BE2C (cell line): ENCODE measurements at regions not wholly inside any gene's neighbourhood (a gene's known extent, or its start where the extent isn't known, plus 50 kb on each side); places are given as distances from the start of the nearest gene placed in this dataset.

Experiments used
- DNase-seq: peaks from one replicate; pipeline ENCODE4 v3.0.0-alpha.2; 2020
- H3K27me3 ChIP-seq: fragments of 250-450 bp; sonication (Bioruptor Pico); 2 replicates; pipeline ENCODE4 v1.5.1; 2020; ENCODE audit warnings: mild to moderate bottlenecking
- H3K36me3 ChIP-seq: fragments of 250-450 bp; sonication (Bioruptor Pico); 2 replicates; pipeline ENCODE4 v1.5.1; 2020; ENCODE audit warnings: mild to moderate bottlenecking
- H3K4me1 ChIP-seq: fragments of 250-450 bp; sonication (Bioruptor Pico); 2 replicates; pipeline ENCODE4 v1.5.1; 2020
- H3K4me3 ChIP-seq: 2 replicates; pipeline ENCODE4 v1.5.1; 2011; ENCODE audit warnings: low read depth, low read length
- H3K9me3 ChIP-seq: fragments of 250-450 bp; sonication (Bioruptor Pico); 2 replicates; pipeline ENCODE4 v1.5.1; 2020
- TF ChIP-seq, protein P1 (sequence below): IDR thresholded peaks from 2 replicates; pipeline ENCODE4 v1.5.1; 2012; ENCODE audit warnings: mild to moderate bottlenecking, low read depth, low read length

DNA sequence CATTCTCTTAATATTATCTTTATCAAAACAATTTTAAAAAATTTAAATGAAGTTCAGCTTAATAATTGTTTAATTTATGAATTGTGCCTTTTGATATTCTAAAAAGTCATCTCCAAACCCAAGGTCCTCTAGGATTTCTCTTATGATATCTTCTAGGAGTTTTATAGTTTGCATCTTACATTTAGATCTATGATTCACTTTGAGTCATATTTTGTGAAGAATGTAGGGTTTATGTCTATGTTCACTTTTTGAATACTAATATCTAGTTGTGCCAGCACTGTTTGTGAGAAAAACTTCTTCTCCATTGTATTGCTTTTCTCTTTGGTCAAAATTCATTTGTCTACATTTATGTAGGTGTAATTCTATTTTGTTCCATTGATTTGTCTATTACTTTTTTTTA lies 1068.4 kb upstream of the SPRY2 start:
- H3K4me3 ChIP-seq, result no peak overlapping the region
- no peaks in the 10 kb centered on the region for H3K27me3 ChIP-seq
- no peak for DNase-seq
- no peaks in the 10 kb centered on the region for H3K9me3 ChIP-seq
- H3K36me3 ChIP-seq, result no peaks in the 10 kb centered on the region
- TF ChIP-seq, protein P1, sequence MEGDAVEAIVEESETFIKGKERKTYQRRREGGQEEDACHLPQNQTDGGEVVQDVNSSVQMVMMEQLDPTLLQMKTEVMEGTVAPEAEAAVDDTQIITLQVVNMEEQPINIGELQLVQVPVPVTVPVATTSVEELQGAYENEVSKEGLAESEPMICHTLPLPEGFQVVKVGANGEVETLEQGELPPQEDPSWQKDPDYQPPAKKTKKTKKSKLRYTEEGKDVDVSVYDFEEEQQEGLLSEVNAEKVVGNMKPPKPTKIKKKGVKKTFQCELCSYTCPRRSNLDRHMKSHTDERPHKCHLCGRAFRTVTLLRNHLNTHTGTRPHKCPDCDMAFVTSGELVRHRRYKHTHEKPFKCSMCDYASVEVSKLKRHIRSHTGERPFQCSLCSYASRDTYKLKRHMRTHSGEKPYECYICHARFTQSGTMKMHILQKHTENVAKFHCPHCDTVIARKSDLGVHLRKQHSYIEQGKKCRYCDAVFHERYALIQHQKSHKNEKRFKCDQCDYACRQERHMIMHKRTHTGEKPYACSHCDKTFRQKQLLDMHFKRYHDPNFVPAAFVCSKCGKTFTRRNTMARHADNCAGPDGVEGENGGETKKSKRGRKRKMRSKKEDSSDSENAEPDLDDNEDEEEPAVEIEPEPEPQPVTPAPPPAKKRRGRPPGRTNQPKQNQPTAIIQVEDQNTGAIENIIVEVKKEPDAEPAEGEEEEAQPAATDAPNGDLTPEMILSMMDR, result no peak
- peaks cover 2% of the 10 kb centered on the region; the same call in 1 of the 2 replicates for H3K4me1 ChIP-seq

DNA sequence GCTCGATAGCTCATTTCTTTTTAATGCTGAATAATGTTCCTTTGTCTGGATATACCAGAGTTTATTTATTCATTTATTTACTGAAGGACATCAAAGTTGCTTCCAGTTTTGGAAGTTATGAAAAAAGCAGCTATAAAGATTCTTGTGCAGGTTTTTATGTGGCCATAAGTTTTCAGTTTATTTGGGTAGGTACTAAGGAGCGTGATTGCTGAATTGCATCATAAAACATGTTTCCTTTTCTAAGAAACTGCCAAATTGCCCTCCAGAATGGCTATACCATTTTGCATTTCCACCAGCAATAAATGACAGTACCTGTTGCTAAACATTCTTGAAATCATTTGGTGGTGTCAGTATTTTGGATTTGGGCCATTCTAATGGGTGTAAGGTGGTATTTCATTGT lies 1067.7 kb upstream of the SPRY2 start:
- DNase-seq, result no peak
- TF ChIP-seq, protein P1, result no peak
- Histone ChIP-seq H3K36me3 (no peaks in the 10 kb centered on the region), H3K4me3 (no peak overlapping the region), H3K27me3 (no peaks in the 10 kb centered on the region), H3K4me1 (peaks cover 2% of the 10 kb centered on the region; the same call in 1 of the 2 replicates), H3K9me3 (no peaks in the 10 kb centered on the region)

DNA sequence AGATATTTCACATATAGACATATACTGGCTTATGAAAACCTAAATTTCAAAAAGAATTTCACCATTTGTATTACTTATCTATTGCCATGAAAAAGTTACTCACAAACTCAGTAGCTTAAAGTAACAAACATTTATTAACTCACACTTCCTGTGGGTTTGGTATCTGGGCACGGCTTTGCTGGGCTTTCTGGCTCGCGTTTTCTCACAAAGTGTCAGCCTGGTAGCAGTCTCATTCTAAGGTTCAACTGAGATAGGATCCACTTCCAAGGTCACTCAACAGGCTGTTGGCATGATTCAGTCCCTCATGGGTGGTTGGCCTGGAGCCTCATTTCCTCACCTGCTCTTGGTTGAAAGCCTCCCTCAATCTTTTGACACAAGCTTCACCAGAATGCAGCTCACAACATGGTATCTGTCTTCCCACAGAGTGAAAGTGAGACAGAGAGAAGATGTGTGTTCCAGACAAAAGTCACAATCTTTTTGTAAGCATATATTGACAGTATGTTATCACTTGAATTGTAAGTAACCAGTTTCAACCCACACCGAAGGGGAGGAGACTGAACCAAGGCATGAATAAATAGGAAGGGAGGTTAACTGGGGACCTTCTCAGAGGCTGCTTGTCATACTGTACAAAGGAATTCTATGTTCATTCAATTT lies 1065.8 kb upstream of the SPRY2 start:
- no peaks in the 10 kb centered on the region for H3K9me3 ChIP-seq
- TF ChIP-seq, protein P1, result no peak
- no peaks in the 10 kb centered on the region for H3K4me1 ChIP-seq
- no peaks in the 10 kb centered on the region for H3K27me3 ChIP-seq
- DNase-seq, result no peak
- no peak overlapping the region for H3K4me3 ChIP-seq
- no peaks in the 10 kb centered on the region for H3K36me3 ChIP-seq

DNA sequence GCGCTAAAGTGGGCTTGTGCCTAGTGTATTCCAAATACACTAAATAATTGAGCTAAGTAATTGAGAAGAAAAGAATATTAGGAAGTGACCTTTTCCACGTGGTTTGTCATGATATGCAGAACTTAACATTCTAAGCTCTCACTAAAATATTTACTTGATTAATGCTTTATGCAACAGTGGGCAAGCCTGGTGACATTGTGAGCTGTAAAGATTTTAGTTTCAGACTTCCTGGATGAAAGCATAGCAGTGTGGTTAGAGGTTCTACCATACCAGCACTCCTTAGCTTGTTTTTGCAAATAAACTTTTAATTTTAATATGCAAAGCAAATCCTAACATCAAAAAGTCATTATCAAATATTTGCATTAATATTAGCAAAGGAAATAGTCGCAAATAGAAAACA lies 1065.1 kb upstream of the SPRY2 start:
- Histone ChIP-seq H3K4me1 (no peaks in the 10 kb centered on the region), H3K4me3 (no peak overlapping the region), H3K9me3 (no peaks in the 10 kb centered on the region), H3K36me3 (no peaks in the 10 kb centered on the region), H3K27me3 (no peaks in the 10 kb centered on the region)
- DNase-seq, result no peak
- TF ChIP-seq, protein P1, result no peak

DNA sequence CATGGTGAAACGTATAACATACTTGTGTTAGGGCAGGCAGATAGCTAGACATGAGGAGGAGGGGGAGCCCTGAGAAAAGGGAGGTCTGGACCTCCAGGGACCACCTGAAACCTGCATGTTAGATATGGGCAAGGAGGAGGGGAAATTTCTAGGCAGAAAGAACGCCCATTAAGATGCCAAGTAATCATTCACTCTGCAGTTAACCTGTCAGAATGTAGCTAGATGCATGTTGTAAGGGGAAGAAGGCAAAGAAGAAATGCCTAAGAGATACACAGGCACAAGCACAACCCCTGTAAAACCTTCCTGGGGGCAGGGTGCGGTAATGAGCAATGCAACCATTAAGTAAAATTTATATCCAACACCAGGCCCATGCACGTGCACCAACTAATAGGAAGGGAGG lies 1055.3 kb upstream of the SPRY2 start:
- no peaks in the 10 kb centered on the region for H3K36me3 ChIP-seq
- DNase-seq, result no peak
- no peaks in the 10 kb centered on the region for H3K9me3 ChIP-seq
- H3K4me1 ChIP-seq, result peaks cover 7% of the 10 kb centered on the region
- H3K4me3 ChIP-seq, result no peak overlapping the region
- no peaks in the 10 kb centered on the region for H3K27me3 ChIP-seq
- TF ChIP-seq, protein P1, result no peak

DNA sequence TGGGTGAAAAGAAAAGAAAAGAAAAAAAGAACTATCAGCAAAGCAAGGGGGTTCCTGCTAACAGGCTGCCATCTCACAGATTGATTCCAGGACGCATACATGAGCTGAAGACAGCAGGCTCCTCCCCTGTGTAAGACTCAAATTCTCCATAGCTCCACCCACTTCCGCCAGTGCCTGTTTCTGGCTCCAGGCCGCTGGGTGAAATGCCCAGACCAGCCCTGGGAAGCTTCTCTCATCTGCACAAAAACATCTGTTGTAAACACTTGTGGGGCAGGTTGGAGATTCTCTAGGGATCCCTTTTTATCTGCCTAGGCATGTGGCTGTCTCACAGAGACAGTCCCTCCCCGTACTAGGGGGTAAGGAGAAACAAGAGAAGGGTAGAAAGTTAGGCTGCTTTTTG lies 1054.4 kb upstream of the SPRY2 start:
- TF ChIP-seq, protein P1, result no peak

More for the DNA sequence above, 1054.4 kb upstream of the SPRY2 start:
- H3K4me3 ChIP-seq, result peak overlapping the region; percentile 13; the same call in 1 of the 2 replicates
- peaks cover 7% of the 10 kb centered on the region for H3K4me1 ChIP-seq
- peak; percentile 88 for DNase-seq
- H3K27me3 ChIP-seq, result no peaks in the 10 kb centered on the region
- H3K36me3 ChIP-seq, result no peaks in the 10 kb centered on the region
- H3K9me3 ChIP-seq, result no peaks in the 10 kb centered on the region
